ENCODE measurements at regions not wholly inside any gene's neighbourhood (a gene's known extent, or its start where the extent isn't known, plus 50 kb on each side); places are given as distances from the start of the nearest gene placed in this dataset.

GRCh38 chr18:42231284-42231683, 276.2 kb downstream of the PIK3C3 start:
- no peak for DNase-seq
- no peaks in the 10 kb centered on the region for H3K4me1 ChIP-seq (ENCODE audit: control insufficient read depth in 1 of 2, insufficient read depth in 2 of 2, low read depth in 1 of 2, low read length in 1 of 2)
- H3K9me2 ChIP-seq: no peaks in the 10 kb centered on the region

GRCh38 chr18:42231796-42232195, 276.8 kb downstream of the PIK3C3 start:
- Histone ChIP-seq H3K27me3 (ENCODE audit: insufficient read depth) (no peaks in the 10 kb centered on the region), H3K36me3 (replicated peaks in 1 of 2; ENCODE audit: control insufficient read depth in 1 of 2, insufficient read depth in 2 of 2, low read length in 1 of 2) (no peaks in the 10 kb centered on the region), H3K79me2 (ENCODE audit: insufficient read depth) (no peaks in the 10 kb centered on the region), H3K9me3 (no peaks in the 10 kb centered on the region), H3F3A (replicated peaks; ENCODE audit: insufficient read depth) (no peaks in the 10 kb centered on the region), H4K20me1 (ENCODE audit: insufficient read depth) (no peaks in the 10 kb centered on the region), H3K4me3 (ENCODE audit: low read depth in 2 of 2, low read length in 1 of 2) (no peak overlapping the region), H3K4me1 (ENCODE audit: control insufficient read depth in 1 of 2, insufficient read depth in 2 of 2, low read depth in 1 of 2, low read length in 1 of 2) (no peaks in the 10 kb centered on the region), H3K9me2 (no peaks in the 10 kb centered on the region), H3K9ac (no peak overlapping the region), H2AFZ (ENCODE audit: low read depth) (no peak overlapping the region), H3K27ac (ENCODE audit: low read depth in 2 of 2, low read length in 1 of 2) (no peak overlapping the region), H3K4me2 (no peak overlapping the region)
- WGBS (ENCODE audit: low lambda C conversion rate): 39% methylated on average over 2 of the region's 2 CpGs
- ChIA-PET CTCF (interaction anchor here (0.6 to 1.8 kb wide), 2 partner anchors 10 to 118 kb away, joined by 3 to 4 read pairs; no protein-coding TSS in a partner anchor), POLR2A (no interaction called here)
- DNase-seq: no peak
- TF ChIP-seq RCOR1 (IDR thresholded peaks at IDR 0.05; ENCODE audit: low read length) (no peak), MAX (IDR thresholded peaks at IDR 0.05; ENCODE audit: low read depth) (no peak), MXI1 (IDR thresholded peaks at IDR 0.05; ENCODE audit: low read depth, low read length) (no peak), YY1 (IDR thresholded peaks at IDR 0.05; ENCODE audit: low read depth) (no peak), ELF1 (IDR thresholded peaks at IDR 0.05) (no peak), USF2 (IDR thresholded peaks at IDR 0.05; ENCODE audit: borderline replicate concordance, low read depth, low read length) (no peak), GABPA (IDR thresholded peaks at IDR 0.05; ENCODE audit: low read depth) (no peak), NFIC (IDR thresholded peaks at IDR 0.05; ENCODE audit: borderline replicate concordance) (no peak)

More at GRCh38 chr18:42231284-42231683, 276.2 kb downstream of the PIK3C3 start:
- Histone ChIP-seq H3K9me3 (no peaks in the 10 kb centered on the region), H3K79me2 (ENCODE audit: insufficient read depth) (no peaks in the 10 kb centered on the region), H3K4me3 (ENCODE audit: low read depth in 2 of 2, low read length in 1 of 2) (no peak overlapping the region), H3K36me3 (replicated peaks in 1 of 2; ENCODE audit: control insufficient read depth in 1 of 2, insufficient read depth in 2 of 2, low read length in 1 of 2) (no peaks in the 10 kb centered on the region), H4K20me1 (ENCODE audit: insufficient read depth) (no peaks in the 10 kb centered on the region), H3F3A (replicated peaks; ENCODE audit: insufficient read depth) (no peaks in the 10 kb centered on the region), H2AFZ (ENCODE audit: low read depth) (no peak overlapping the region), H3K9ac (no peak overlapping the region), H3K27me3 (ENCODE audit: insufficient read depth) (no peaks in the 10 kb centered on the region), H3K4me2 (no peak overlapping the region), H3K27ac (ENCODE audit: low read depth in 2 of 2, low read length in 1 of 2) (no peak overlapping the region)
- TF ChIP-seq FOSL2 (IDR thresholded peaks at IDR 0.05; ENCODE audit: borderline replicate concordance, low read depth) (no peak), IRF3 (IDR thresholded peaks at IDR 0.05; ENCODE audit: low read depth, low read length) (no peak), RAD21 (IDR thresholded peaks at IDR 0.05; ENCODE audit: low read length) (no peak), ELF1 (IDR thresholded peaks at IDR 0.05) (no peak), GATA2 (CRISPR knock-in tag; IDR thresholded peaks at IDR 0.05) (no peak), MXI1 (IDR thresholded peaks at IDR 0.05; ENCODE audit: low read depth, low read length) (no peak), EP300 (IDR thresholded peaks at IDR 0.05; ENCODE audit: borderline replicate concordance in 1 of 2, low read depth in 1 of 2, low read length in 1 of 2) (no peak), REST (IDR thresholded peaks at IDR 0.05; ENCODE audit: low read depth, low read length) (no peak)
- ChIA-PET CTCF (interaction anchor here (0.6 to 1.8 kb wide), 3 partner anchors 10 to 117 kb away, joined by 3 to 4 read pairs (median 3); no protein-coding TSS in a partner anchor), POLR2A (no interaction called here)
